HG02938 (cell line): ENCODE measurements at regions not wholly inside any gene's neighbourhood (a gene's known extent, or its start where the extent isn't known, plus 50 kb on each side); places are given as distances from the start of the nearest gene placed in this dataset.

Experiments
- ATAC-seq: cut with Tn5 transposase; IDR thresholded peaks from one replicate; pipeline ENCODE4 v1.9.1; 2021; ENCODE audit warnings: mild to moderate bottlenecking, moderate library complexity; ENCODE audit not compliant: unreplicated experiment

GRCh38 chr5:53326424-53327153 lies 153.8 kb upstream of the FST start:
- ATAC-seq: no peak

GRCh38 chr5:53327811-53328334 lies 152.6 kb upstream of the FST start:
- ATAC-seq: no peak

- ATAC-seq: no peak
Measured at GRCh38 chr5:53330491-53330890, 149.9 kb upstream of the FST start.

- no peak for ATAC-seq
Measured at GRCh38 chr5:53331463-53331862, 149.0 kb upstream of the FST start.

GRCh38 chr5:53333160-53333559 lies 147.3 kb upstream of the FST start:
- ATAC-seq: no peak

- ATAC-seq: no peak
Measured at GRCh38 chr5:53334431-53334941, 145.9 kb upstream of the FST start.

GRCh38 chr5:53335115-53335514 lies 145.3 kb upstream of the FST start:
- ATAC-seq: no peak

- no peak for ATAC-seq
Measured at GRCh38 chr5:53337827-53338226, 142.6 kb upstream of the FST start.

GRCh38 chr5:53338971-53339370 lies 141.5 kb upstream of the FST start:
- no peak for ATAC-seq

GRCh38 chr5:53339962-53340540 lies 140.4 kb upstream of the FST start:
- no peak for ATAC-seq

- ATAC-seq: no peak
Measured at GRCh38 chr5:53340956-53341750, 139.3 kb upstream of the FST start.

GRCh38 chr5:53342236-53342635 lies 138.2 kb upstream of the FST start:
- no peak for ATAC-seq

- no peak for ATAC-seq
Measured at GRCh38 chr5:53343187-53343586, 137.2 kb upstream of the FST start.

- no peak for ATAC-seq
Measured at GRCh38 chr5:53350368-53350767, 130.1 kb upstream of the FST start.

- no peak for ATAC-seq
Measured at GRCh38 chr5:53350991-53351770, 129.2 kb upstream of the FST start.

GRCh38 chr5:53355316-53355715 lies 125.1 kb upstream of the FST start:
- ATAC-seq: no peak

- ATAC-seq: no peak
Measured at GRCh38 chr5:53355931-53356330, 124.5 kb upstream of the FST start.

GRCh38 chr5:53357439-53357838 lies 123.0 kb upstream of the FST start:
- peak; percentile 62 for ATAC-seq

- ATAC-seq: no peak
Measured at GRCh38 chr5:53358794-53359193, 121.6 kb upstream of the FST start.

GRCh38 chr5:53359916-53360517 lies 120.4 kb upstream of the FST start:
- no peak for ATAC-seq
